HepG2 (cell line): ENCODE measurements at regions not wholly inside any gene's neighbourhood (a gene's known extent, or its start where the extent isn't known, plus 50 kb on each side); places are given as distances from the start of the nearest gene placed in this dataset.

Experiments used
- ADNP ChIP-seq: sonication (generic); formaldehyde crosslinking; IDR thresholded peaks from 2 replicates; pipeline ENCODE4 v1.4.0; 2020; ENCODE audit warnings: missing genetic modification reagents
- AHR ChIP-seq: IDR thresholded peaks from 2 replicates; pipeline ENCODE4 v1.6.1; 2018; ENCODE audit warnings: missing genetic modification reagents, missing compliant biosample characterization
- BCL6 ChIP-seq: IDR thresholded peaks from 2 replicates; pipeline ENCODE4 v1.6.1; 2016; ENCODE audit warnings: missing genetic modification reagents, missing compliant biosample characterization
- CBX1 ChIP-seq: IDR thresholded peaks from one replicate; pipeline ENCODE4 v1.6.1; 2016; ENCODE audit warnings: antibody characterized with exemption, low read depth
- CBX5 ChIP-seq: sonication (generic); formaldehyde crosslinking; IDR thresholded peaks from 2 replicates; pipeline ENCODE4 v1.4.0; 2020; ENCODE audit warnings: missing genetic modification reagents, borderline replicate concordance
- CCAR2 ChIP-seq: fragments of 200-400 bp; formaldehyde crosslinking; optimal IDR thresholded peaks from 2 replicates; pipeline ENCODE3; 2018; ENCODE audit warnings: low read depth, mild to moderate bottlenecking, low read length, moderate library complexity
- FOXO4 ChIP-seq: sonication (generic); formaldehyde crosslinking; conservative IDR thresholded peaks from 2 replicates; pipeline ENCODE4 v1.8.1; 2023; ENCODE audit warnings: missing genetic modification reagents
- HOXA5 ChIP-seq: sonication (generic); formaldehyde crosslinking; IDR thresholded peaks from 2 replicates; pipeline ENCODE4 v1.4.0; 2020; ENCODE audit warnings: missing genetic modification reagents
- KAT8 ChIP-seq: IDR thresholded peaks from 2 replicates; pipeline ENCODE4 v1.6.1; 2016; ENCODE audit warnings: missing genetic modification reagents, missing compliant biosample characterization
- KMT2A ChIP-seq: sonication (generic); formaldehyde crosslinking; IDR thresholded peaks from 2 replicates; pipeline ENCODE4 v1.4.0; 2020; ENCODE audit warnings: missing genetic modification reagents
- MIER3 ChIP-seq: IDR thresholded peaks from 2 replicates; pipeline ENCODE4 v1.6.1; 2016; ENCODE audit warnings: missing compliant biosample characterization, borderline replicate concordance
- MTA3 ChIP-seq: sonication (generic); formaldehyde crosslinking; IDR thresholded peaks from 2 replicates; pipeline ENCODE4 v1.4.0; 2020; ENCODE audit warnings: missing genetic modification reagents
- NCOA1 ChIP-seq: sonication (generic); formaldehyde crosslinking; IDR thresholded peaks from 2 replicates; pipeline ENCODE4 v1.9.0; 2021; ENCODE audit warnings: missing genetic modification reagents
- NFE2L1 ChIP-seq: sonication (generic); formaldehyde crosslinking; IDR thresholded peaks from 2 replicates; pipeline ENCODE4 v1.4.0; 2020; ENCODE audit warnings: missing genetic modification reagents, mild to moderate bottlenecking, borderline replicate concordance
- PCBP2 ChIP-seq: fragments of 200-400 bp; formaldehyde crosslinking; optimal IDR thresholded peaks from 2 replicates; pipeline ENCODE3; 2018; ENCODE audit warnings: low read length, low read depth; ENCODE audit not compliant: poor library complexity, severe bottlenecking
- PREB ChIP-seq: sonication (generic); formaldehyde crosslinking; IDR thresholded peaks from 2 replicates; pipeline ENCODE4 v1.4.0; 2020; ENCODE audit warnings: missing genetic modification reagents
- RCOR2 ChIP-seq: IDR thresholded peaks from 2 replicates; pipeline ENCODE4 v1.6.1; 2016; ENCODE audit warnings: missing biosample characterization, missing genetic modification reagents
- SIX4 ChIP-seq: sonication (generic); formaldehyde crosslinking; IDR thresholded peaks from 2 replicates; pipeline ENCODE4 v1.4.0; 2020; ENCODE audit warnings: missing genetic modification reagents
- SMC3 ChIP-seq: IDR thresholded peaks from 2 replicates; pipeline ENCODE4 v1.6.1; 2011; ENCODE audit warnings: low read length, improper control_type of control experiment
- U2AF1 ChIP-seq: fragments of 200-400 bp; formaldehyde crosslinking; optimal IDR thresholded peaks from 2 replicates; pipeline ENCODE3; 2017; ENCODE audit warnings: mild to moderate bottlenecking, low read depth, low read length
- ZBTB25 ChIP-seq: IDR thresholded peaks from 2 replicates; pipeline ENCODE4 v1.6.1; 2018; ENCODE audit warnings: missing genetic modification reagents
- ZC3H13 ChIP-seq: sonication (generic); formaldehyde crosslinking; IDR thresholded peaks from 2 replicates; pipeline ENCODE4 v1.8.1; 2023; ENCODE audit warnings: mild to moderate bottlenecking, missing genetic modification reagents, moderate library complexity
- ZMYM4 ChIP-seq: sonication (generic); formaldehyde crosslinking; IDR thresholded peaks from 2 replicates; pipeline ENCODE4 v1.8.1; 2023; ENCODE audit warnings: mild to moderate bottlenecking, missing genetic modification reagents
- ZNF550 ChIP-seq: sonication (generic); formaldehyde crosslinking; IDR thresholded peaks from 2 replicates; pipeline ENCODE4 v1.4.0; 2020; ENCODE audit warnings: mild to moderate bottlenecking, missing genetic modification reagents, borderline replicate concordance
- ZNF574 ChIP-seq: sonication (generic); formaldehyde crosslinking; IDR thresholded peaks from 2 replicates; pipeline ENCODE4 v1.4.0; 2020; ENCODE audit warnings: missing genetic modification reagents
- ZNF605 ChIP-seq: sonication (generic); formaldehyde crosslinking; IDR thresholded peaks from 2 replicates; pipeline ENCODE4 v1.8.0; 2022; ENCODE audit warnings: mild to moderate bottlenecking, missing genetic modification reagents
- ZNF7 ChIP-seq: IDR thresholded peaks from 2 replicates; pipeline ENCODE4 v1.6.1; 2016; ENCODE audit warnings: missing biosample characterization, missing genetic modification reagents
- ZNF781 ChIP-seq: sonication (generic); formaldehyde crosslinking; IDR thresholded peaks from 2 replicates; pipeline ENCODE4 v1.5.1; 2020; ENCODE audit warnings: borderline replicate concordance, mild to moderate bottlenecking, missing genetic modification reagents; ENCODE audit errors: not compliant biosample characterization

GRCh38 chr1:213374369-213374768 is 323.3 kb downstream of the RPS6KC1 start (continued):
- TF ChIP-seq ZNF550 (CRISPR knock-in tag): no peak
- no peak for TF ChIP-seq CBX1
- TF ChIP-seq NFE2L1 (CRISPR knock-in tag): no peak
- TF ChIP-seq MIER3 (CRISPR knock-in tag): no peak
- peak; percentile 39; the same call in 1 of the 2 replicates for TF ChIP-seq BCL6 (CRISPR knock-in tag)
- no peak for TF ChIP-seq ZC3H13
- no peak for TF ChIP-seq ZNF781 (CRISPR knock-in tag)
- peak; percentile 89 for TF ChIP-seq SMC3
- no peak for TF ChIP-seq ZNF574
- TF ChIP-seq ZBTB25 (CRISPR knock-in tag): peak; percentile 21; the same call in 1 of the 2 replicates
- TF ChIP-seq HOXA5 (CRISPR knock-in tag): 0 out of 2 replicates have a peak, but pooled peaks have one; percentile 60
- TF ChIP-seq KAT8 (CRISPR knock-in tag): peak; percentile 57; the same call in 1 of the 2 replicates
- no peak for TF ChIP-seq ZNF7 (CRISPR knock-in tag)
- no peak for TF ChIP-seq AHR (CRISPR knock-in tag)
- peak; percentile 58; the same call in 1 of the 2 replicates for TF ChIP-seq RCOR2 (CRISPR knock-in tag)
- TF ChIP-seq ZMYM4 (CRISPR knock-in tag): peak; percentile 70
- TF ChIP-seq CCAR2: no peak
- no peak for TF ChIP-seq U2AF1
- TF ChIP-seq PCBP2: no peak
- no peak for TF ChIP-seq FOXO4 (CRISPR knock-in tag)
- no peak for TF ChIP-seq MTA3 (CRISPR knock-in tag)
- TF ChIP-seq NCOA1 (CRISPR knock-in tag): no peak
- no peak for TF ChIP-seq KMT2A (CRISPR knock-in tag)
- TF ChIP-seq PREB (CRISPR knock-in tag): no peak
- no peak for TF ChIP-seq ZNF605 (CRISPR knock-in tag)
- TF ChIP-seq SIX4 (CRISPR knock-in tag): no peak
- no peak for TF ChIP-seq CBX5
- TF ChIP-seq ADNP: no peak
